Neural cell (in vitro differentiated cells): ENCODE measurements at regions not wholly inside any gene's neighbourhood (a gene's known extent, or its start where the extent isn't known, plus 50 kb on each side); places are given as distances from the start of the nearest gene placed in this dataset.

Experiments
- CTCF ChIP-seq: fragments of 450-650 bp; IDR thresholded peaks from 2 replicates; pipeline ENCODE4 v1.5.1; 2014; ENCODE audit warnings: antibody characterized with exemption, mild to moderate bottlenecking, moderate library complexity; ENCODE audit not compliant: poor library complexity, severe bottlenecking
- EZH2 ChIP-seq: fragments of 200-600, 300-800 bp; shearing (Covaris generic), sonication (generic); IDR thresholded peaks from 2 replicates; pipeline ENCODE4 v1.6.1; 2014; ENCODE audit warnings: antibody characterized with exemption, low read length, borderline replicate concordance, mild to moderate bottlenecking; ENCODE audit not compliant: insufficient read depth, poor library complexity, severe bottlenecking
- MXI1 ChIP-seq: fragments of 450-650 bp; conservative IDR thresholded peaks from 2 replicates; pipeline ENCODE4 v1.6.1; 2014; ENCODE audit warnings: antibody characterized with exemption, mild to moderate bottlenecking; ENCODE audit not compliant: poor library complexity, severe bottlenecking
- POLR2AphosphoS5 ChIP-seq: IDR thresholded peaks from 2 replicates; pipeline ENCODE4 v1.6.1; 2012
- REST ChIP-seq: IDR thresholded peaks from 2 replicates; pipeline ENCODE4 v1.6.1; 2012; ENCODE audit warnings: borderline replicate concordance
- TAF1 ChIP-seq: IDR thresholded peaks from 2 replicates; pipeline ENCODE4 v1.6.1; 2012; ENCODE audit warnings: low read depth

GRCh38 chr15:54960266-54960665 lies 236.5 kb downstream of the RSL24D1 start:
- TF ChIP-seq MXI1 (no peak), CTCF (no peak), POLR2AphosphoS5 (no peak), EZH2 (no peak), TAF1 (no peak), REST (no peak)
